ENCODE measurements at regions not wholly inside any gene's neighbourhood (a gene's known extent, or its start where the extent isn't known, plus 50 kb on each side); places are given as distances from the start of the nearest gene placed in this dataset.

GRCh38 chrX:20472620-20473258 lies 206.0 kb upstream of the RPS6KA3 start:
- no peak for DNase-seq (ENCODE audit: low spot score)

- DNase-seq (ENCODE audit: low spot score), result no peak
Measured at GRCh38 chrX:20472148-20472547, 205.4 kb upstream of the RPS6KA3 start.

- DNase-seq (ENCODE audit: low spot score), result no peak
Measured at GRCh38 chrX:20471483-20471882, 204.8 kb upstream of the RPS6KA3 start.

GRCh38 chrX:20463296-20464075 lies 196.8 kb upstream of the RPS6KA3 start:
- DNase-seq (ENCODE audit: low spot score), result no peak

- DNase-seq (ENCODE audit: low spot score), result no peak
Measured at GRCh38 chrX:20461576-20461975, 194.9 kb upstream of the RPS6KA3 start.

GRCh38 chrX:20461002-20461401 lies 194.3 kb upstream of the RPS6KA3 start:
- DNase-seq (ENCODE audit: low spot score), result no peak

- no peak for DNase-seq (ENCODE audit: low spot score)
Measured at GRCh38 chrX:20459410-20460350, 193.0 kb upstream of the RPS6KA3 start.

- no peak for DNase-seq (ENCODE audit: low spot score)
Measured at GRCh38 chrX:20456971-20457370, 190.3 kb upstream of the RPS6KA3 start.

- DNase-seq (ENCODE audit: low spot score), result no peak
Measured at GRCh38 chrX:20455001-20455400, 188.3 kb upstream of the RPS6KA3 start.

- DNase-seq (ENCODE audit: low spot score), result no peak
Measured at GRCh38 chrX:20454117-20454516, 187.4 kb upstream of the RPS6KA3 start.

- no peak for DNase-seq (ENCODE audit: low spot score)
Measured at GRCh38 chrX:20452487-20452886, 185.8 kb upstream of the RPS6KA3 start.

GRCh38 chrX:20451929-20452328 lies 185.2 kb upstream of the RPS6KA3 start:
- no peak for DNase-seq (ENCODE audit: low spot score)

GRCh38 chrX:20445109-20445508 lies 178.4 kb upstream of the RPS6KA3 start:
- DNase-seq (ENCODE audit: low spot score), result no peak

- DNase-seq (ENCODE audit: low spot score), result peak; percentile 85
Measured at GRCh38 chrX:20442597-20442996, 175.9 kb upstream of the RPS6KA3 start.

- no peak for DNase-seq (ENCODE audit: low spot score)
Measured at GRCh38 chrX:20441123-20441522, 174.4 kb upstream of the RPS6KA3 start.

GRCh38 chrX:20438871-20439526 lies 172.3 kb upstream of the RPS6KA3 start:
- DNase-seq (ENCODE audit: low spot score), result no peak

GRCh38 chrX:20437683-20438082 lies 171.0 kb upstream of the RPS6KA3 start:
- DNase-seq (ENCODE audit: low spot score), result peak; percentile 44

- DNase-seq (ENCODE audit: low spot score), result no peak
Measured at GRCh38 chrX:20435913-20436312, 169.2 kb upstream of the RPS6KA3 start.

GRCh38 chrX:20434986-20435385 lies 168.3 kb upstream of the RPS6KA3 start:
- no peak for DNase-seq (ENCODE audit: low spot score)

GRCh38 chrX:20433388-20433775 lies 166.7 kb upstream of the RPS6KA3 start:
- no peak for DNase-seq (ENCODE audit: low spot score)

GRCh38 chrX:20432746-20433387 lies 166.2 kb upstream of the RPS6KA3 start:
- no peak for DNase-seq (ENCODE audit: low spot score)

- no peak for DNase-seq (ENCODE audit: low spot score)
Measured at GRCh38 chrX:20432048-20432447, 165.3 kb upstream of the RPS6KA3 start.
